ENCODE measurements at regions not wholly inside any gene's neighbourhood (a gene's known extent, or its start where the extent isn't known, plus 50 kb on each side); places are given as distances from the start of the nearest gene placed in this dataset.
"Not testable (repeated sequence)": the region's sequence is repeated elsewhere in the genome, so short reads cannot be mapped to it uniquely, and the experiment has no call there.

DNA sequence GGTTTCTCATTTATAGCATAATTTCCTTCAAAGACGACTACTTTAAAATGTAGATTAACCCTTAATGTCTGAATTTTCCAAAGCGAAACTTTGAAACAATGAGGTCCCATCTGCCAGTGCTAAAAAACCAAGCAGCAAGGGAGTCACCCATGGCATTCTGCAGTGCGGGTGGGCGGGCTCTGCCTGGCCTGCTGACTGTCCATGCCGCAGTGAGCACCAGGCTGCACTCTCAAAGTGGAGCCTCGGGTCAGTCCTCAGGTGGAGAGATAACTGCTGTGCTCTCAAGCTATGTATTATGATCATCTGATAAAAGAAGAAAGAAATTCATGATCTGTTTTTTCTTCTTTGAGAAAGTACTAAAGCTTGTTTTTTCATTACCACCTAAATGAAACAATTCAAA is 581.6 kb downstream of the CETN3 start:
- no peak for DNase-seq

- DNase-seq: no peak
These were observed 582.2 kb downstream of the CETN3 start for GRCh38 chr5:89827359-89827758.

- DNase-seq: no peak
These were observed 582.6 kb downstream of the CETN3 start for GRCh38 chr5:89826938-89827337.

DNA sequence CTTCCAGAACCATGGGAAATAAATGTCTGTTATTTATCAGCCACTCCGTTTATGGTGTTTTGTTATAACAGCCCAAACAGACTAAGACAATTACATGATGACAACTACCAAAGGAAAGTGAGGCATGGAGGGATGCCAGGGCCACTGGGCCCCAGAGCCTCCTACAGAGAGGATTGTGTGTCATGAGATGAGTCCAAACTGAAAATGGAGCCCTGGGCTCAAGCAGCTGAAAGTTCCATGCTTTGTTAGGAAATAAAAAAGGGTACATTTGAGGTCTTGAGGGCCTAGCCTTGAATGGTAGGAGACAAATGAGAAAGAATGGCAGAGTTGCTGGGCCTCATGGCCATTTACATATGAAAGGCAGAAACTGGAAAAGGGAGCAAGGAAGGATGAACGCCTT is 586.5 kb downstream of the CETN3 start:
- no peak for DNase-seq

- DNase-seq: no peak
These were observed 591.7 kb downstream of the CETN3 start for GRCh38 chr5:89817841-89818240.

GRCh38 chr5:89816038-89816437 is 593.5 kb downstream of the CETN3 start:
- DNase-seq: no peak

GRCh38 chr5:89800735-89801134 is 608.8 kb downstream of the CETN3 start:
- DNase-seq: not testable (repeated sequence)

DNA sequence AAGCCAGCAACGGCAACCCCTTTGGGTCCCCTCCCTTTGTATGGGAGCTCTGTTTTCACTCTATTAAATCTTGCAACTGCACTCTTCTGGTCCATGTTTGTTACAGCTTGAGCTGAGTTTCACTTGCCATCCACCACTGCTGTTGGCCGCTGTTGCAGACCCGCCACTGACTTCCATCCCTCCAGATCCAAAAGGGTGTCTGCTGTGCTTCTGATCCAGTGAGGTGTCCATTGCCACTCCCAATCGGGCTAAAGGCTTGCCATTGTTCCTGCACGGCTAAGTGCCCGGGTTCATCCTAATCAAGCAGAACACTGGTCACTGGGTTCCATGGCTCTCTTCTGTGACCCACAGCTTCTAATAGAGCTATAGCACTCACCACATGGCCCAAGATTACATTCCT is 615.1 kb downstream of the CETN3 start:
- not testable (repeated sequence) for DNase-seq

GRCh38 chr5:89779734-89780133 is 629.8 kb downstream of the CETN3 start:
- not testable (repeated sequence) for DNase-seq

DNA sequence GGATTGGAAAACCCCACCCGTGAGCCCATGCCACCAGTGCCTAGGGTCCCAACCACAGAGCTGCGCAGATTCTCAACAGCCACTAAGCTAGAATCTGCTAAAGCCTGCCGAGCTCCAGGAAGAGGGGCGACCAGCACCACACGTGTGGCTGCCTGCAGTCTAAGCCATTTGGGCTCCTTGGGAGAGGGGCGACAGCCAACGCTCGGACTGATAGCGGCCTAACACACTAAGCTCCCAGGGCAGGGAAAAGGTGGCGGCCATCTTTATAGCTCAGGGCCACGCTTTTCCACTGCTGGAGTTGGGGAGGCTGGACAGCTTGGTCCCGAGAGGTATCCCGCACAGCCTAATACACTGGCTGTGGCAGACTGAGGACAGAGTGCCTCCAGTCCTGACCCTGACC is 631.8 kb downstream of the CETN3 start:
- DNase-seq: no peak

- no peak for DNase-seq
These were observed 639.6 kb downstream of the CETN3 start for GRCh38 chr5:89769975-89770374.

GRCh38 chr5:89759802-89760201 is 649.8 kb downstream of the CETN3 start:
- no peak for DNase-seq

- no peak for DNase-seq
These were observed 651.4 kb downstream of the CETN3 start for GRCh38 chr5:89758146-89758545.

DNA sequence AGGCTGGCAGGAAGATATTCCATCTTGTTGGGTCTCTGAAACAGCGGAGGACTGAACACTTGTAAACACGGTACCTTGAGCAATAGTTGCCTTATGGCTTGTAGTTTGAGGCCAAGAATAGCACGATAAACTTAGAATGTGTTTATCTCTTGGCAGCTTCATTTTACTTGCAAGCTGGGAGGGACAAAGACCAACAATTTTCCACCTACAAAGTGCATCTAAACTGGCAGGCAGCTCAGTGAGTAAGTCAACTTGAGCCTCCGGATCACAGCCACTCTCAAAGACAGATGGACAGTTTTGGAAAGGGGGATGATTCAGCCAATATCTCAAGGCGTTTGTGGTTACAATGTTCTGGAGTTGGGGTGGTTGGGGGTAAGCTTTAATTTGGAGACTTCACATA is 652.6 kb downstream of the CETN3 start:
- no peak for DNase-seq

GRCh38 chr5:89755024-89755423 is 654.5 kb downstream of the CETN3 start:
- no peak for DNase-seq

DNA sequence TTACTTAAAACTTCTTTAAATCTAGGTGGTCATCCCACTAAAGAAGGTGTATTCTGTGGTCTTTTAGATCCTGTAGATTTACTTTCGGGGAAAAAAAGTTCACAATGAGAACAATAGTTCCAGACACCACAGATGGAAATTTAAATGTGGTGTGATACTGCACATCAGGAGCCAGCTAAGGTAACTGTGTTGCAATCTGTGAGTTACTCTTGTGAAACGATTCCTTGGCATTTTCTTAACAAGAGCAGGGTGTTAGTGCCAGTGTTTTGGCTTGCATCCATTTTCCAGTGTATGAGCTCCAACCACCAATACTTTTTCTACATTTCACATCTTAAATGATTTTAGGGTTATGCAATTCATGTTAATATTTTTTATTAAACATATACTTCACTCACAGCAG is 674.5 kb downstream of the CETN3 start:
- DNase-seq: no peak

GRCh38 chr5:89733772-89734171 is 675.8 kb downstream of the CETN3 start:
- DNase-seq: no peak

- DNase-seq: no peak
These were observed 679.8 kb downstream of the CETN3 start for GRCh38 chr5:89729623-89730301.

DNA sequence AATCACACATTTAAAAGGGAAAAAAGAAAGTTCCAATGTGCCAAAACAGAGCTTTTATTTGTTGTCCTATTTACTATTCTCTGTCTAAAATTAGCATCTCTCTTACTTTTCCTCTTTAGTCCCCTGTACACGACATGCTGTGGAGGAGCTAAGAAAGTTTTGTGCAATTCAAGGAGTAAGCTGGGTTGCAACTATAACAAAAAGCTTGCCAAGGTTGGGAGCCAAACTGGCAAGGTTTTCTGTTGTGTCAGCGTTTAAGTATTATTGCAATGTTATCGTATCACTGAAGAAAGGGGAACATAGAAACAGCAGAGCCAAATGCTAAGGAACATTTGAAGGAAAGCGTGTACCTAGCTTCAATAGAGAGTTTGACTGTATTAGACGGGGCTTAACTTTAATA is 680.8 kb downstream of the CETN3 start:
- DNase-seq: no peak

GRCh38 chr5:89728134-89728533 is 681.4 kb downstream of the CETN3 start:
- DNase-seq: no peak

- DNase-seq: no peak
These were observed 685.0 kb downstream of the CETN3 start for GRCh38 chr5:89724379-89725095.

GRCh38 chr5:89723907-89724306 is 685.6 kb downstream of the CETN3 start:
- DNase-seq: no peak

GRCh38 chr5:89722538-89722937 is 687.0 kb downstream of the CETN3 start:
- no peak for DNase-seq

- no peak for DNase-seq
These were observed 687.6 kb downstream of the CETN3 start for GRCh38 chr5:89721931-89722330.

GRCh38 chr5:89721353-89721752 is 688.2 kb downstream of the CETN3 start:
- no peak for DNase-seq
